PC-9 (cell line): ENCODE measurements at regions not wholly inside any gene's neighbourhood (a gene's known extent, or its start where the extent isn't known, plus 50 kb on each side); places are given as distances from the start of the nearest gene placed in this dataset.

Source experiments
- EZH2 ChIP-seq: fragments of 200-600 bp; sonication (generic); IDR thresholded peaks from 2 replicates; pipeline ENCODE4 v1.8.0; 2017; ENCODE audit warnings: antibody characterized with exemption, low read depth
- TF ChIP-seq, protein P1 (sequence below): fragments of 200-600 bp; sonication (generic); conservative IDR thresholded peaks from 2 replicates; pipeline ENCODE4 v1.6.1; 2017; ENCODE audit warnings: mixed run types, antibody characterized with exemption, mild to moderate bottlenecking, moderate library complexity

GRCh38 chr5:126044931-126045565, 378.2 kb upstream of the GRAMD2B start:
- TF ChIP-seq, protein P1, sequence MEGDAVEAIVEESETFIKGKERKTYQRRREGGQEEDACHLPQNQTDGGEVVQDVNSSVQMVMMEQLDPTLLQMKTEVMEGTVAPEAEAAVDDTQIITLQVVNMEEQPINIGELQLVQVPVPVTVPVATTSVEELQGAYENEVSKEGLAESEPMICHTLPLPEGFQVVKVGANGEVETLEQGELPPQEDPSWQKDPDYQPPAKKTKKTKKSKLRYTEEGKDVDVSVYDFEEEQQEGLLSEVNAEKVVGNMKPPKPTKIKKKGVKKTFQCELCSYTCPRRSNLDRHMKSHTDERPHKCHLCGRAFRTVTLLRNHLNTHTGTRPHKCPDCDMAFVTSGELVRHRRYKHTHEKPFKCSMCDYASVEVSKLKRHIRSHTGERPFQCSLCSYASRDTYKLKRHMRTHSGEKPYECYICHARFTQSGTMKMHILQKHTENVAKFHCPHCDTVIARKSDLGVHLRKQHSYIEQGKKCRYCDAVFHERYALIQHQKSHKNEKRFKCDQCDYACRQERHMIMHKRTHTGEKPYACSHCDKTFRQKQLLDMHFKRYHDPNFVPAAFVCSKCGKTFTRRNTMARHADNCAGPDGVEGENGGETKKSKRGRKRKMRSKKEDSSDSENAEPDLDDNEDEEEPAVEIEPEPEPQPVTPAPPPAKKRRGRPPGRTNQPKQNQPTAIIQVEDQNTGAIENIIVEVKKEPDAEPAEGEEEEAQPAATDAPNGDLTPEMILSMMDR = no peak
- TF ChIP-seq EZH2 = no peak
